ENCODE measurements at regions not wholly inside any gene's neighbourhood (a gene's known extent, or its start where the extent isn't known, plus 50 kb on each side); places are given as distances from the start of the nearest gene placed in this dataset.

GRCh38 chr4:111755571-111755970 lies 389.7 kb upstream of the FAM241A start:
- no peak for TF ChIP-seq POLR2A (IDR thresholded peaks at IDR 0.05; ENCODE audit: low read length)
- TF ChIP-seq GATA1 (IDR thresholded peaks at IDR 0.05; ENCODE audit: low read depth, low read length) = no peak
